ENCODE measurements at regions not wholly inside any gene's neighbourhood (a gene's known extent, or its start where the extent isn't known, plus 50 kb on each side); places are given as distances from the start of the nearest gene placed in this dataset.

DNA sequence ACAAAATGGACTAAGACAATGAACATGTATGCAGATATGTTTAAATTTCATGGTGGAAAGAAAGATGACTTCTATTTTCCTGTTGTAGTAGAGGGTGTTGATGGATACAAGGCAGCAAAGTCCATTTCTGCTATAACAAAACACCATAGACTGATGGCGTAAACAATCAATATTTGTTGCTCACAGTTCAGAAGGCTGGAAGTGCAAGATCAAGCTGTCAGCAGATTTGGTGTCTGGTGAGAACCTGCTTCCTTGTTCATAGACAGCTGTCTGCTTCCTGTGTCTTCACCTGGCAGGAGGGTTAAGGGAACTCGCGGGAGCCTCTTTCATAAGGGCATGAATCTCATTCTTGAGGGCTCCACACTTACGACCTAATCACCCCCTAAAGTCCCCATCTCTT, 83.0 kb upstream of the ELOVL5 start:
- Histone ChIP-seq H2AFZ (ENCODE audit: low read depth, low read length, poor library complexity, severe bottlenecking) (no peak overlapping the region), H3K4me1 (ENCODE audit: control insufficient read depth in 1 of 2, insufficient read depth in 2 of 2, low read length in 2 of 2) (no peaks in the 10 kb centered on the region), H3K36me3 (ENCODE audit: control insufficient read depth in 1 of 2, insufficient read depth in 2 of 2, low read length in 2 of 2) (no peaks in the 10 kb centered on the region), H3K9me2 (ENCODE audit: insufficient read depth) (no peaks in the 10 kb centered on the region), H4K20me1 (ENCODE audit: insufficient read depth) (no peaks in the 10 kb centered on the region), H3K9ac (ENCODE audit: low read length) (no peak overlapping the region), H3K4me2 (ENCODE audit: low read length) (no peak overlapping the region), H3K79me2 (ENCODE audit: insufficient read depth, low read length) (no peaks in the 10 kb centered on the region), H3K9me3 (ENCODE audit: control insufficient read depth in 1 of 2, insufficient read depth in 1 of 2, low read depth in 1 of 2, low read length in 2 of 2) (no peaks in the 10 kb centered on the region), H3K27me3 (ENCODE audit: insufficient read depth, low read length) (no peaks in the 10 kb centered on the region), H3K4me3 (replicated peaks in 1 of 2; ENCODE audit: low read depth in 1 of 2, low read length in 2 of 2) (no peak overlapping the region), H3K27ac (ENCODE audit: low read depth, low read length) (no peak overlapping the region)
- CTCF ChIA-PET: no interaction called here
- TF ChIP-seq CEBPB (IDR thresholded peaks at IDR 0.05; ENCODE audit: low read depth) (no peak), YY1 (IDR thresholded peaks at IDR 0.05; ENCODE audit: extremely low read depth, insufficient replicate concordance, low read depth, low read length) (no peak), SRF (IDR thresholded peaks at IDR 0.05; ENCODE audit: low read depth) (no peak), CBX3 (IDR thresholded peaks at IDR 0.05; ENCODE audit: low read depth) (no peak), ZNF274 (IDR thresholded peaks at IDR 0.05; ENCODE audit: low read depth, low read length) (no peak), EZH2phosphoT487 (IDR thresholded peaks at IDR 0.05; ENCODE audit: borderline replicate concordance) (no peak)
- TF ChIP-seq, protein P1, sequence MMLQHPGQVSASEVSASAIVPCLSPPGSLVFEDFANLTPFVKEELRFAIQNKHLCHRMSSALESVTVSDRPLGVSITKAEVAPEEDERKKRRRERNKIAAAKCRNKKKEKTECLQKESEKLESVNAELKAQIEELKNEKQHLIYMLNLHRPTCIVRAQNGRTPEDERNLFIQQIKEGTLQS (IDR thresholded peaks at IDR 0.05): no peak
- DNase-seq (ENCODE audit: low read depth, low spot score) (no peak), ATAC-seq (no peak)
- POLR2A ChIA-PET: no interaction called here
- RAD21 ChIA-PET (ENCODE audit: low non-redundant PET in 1 of 2, low total read pairs in 2 of 2, uncharacterized antibody in 2 of 2, unreplicated experiment in 2 of 2): no interaction called here
- BruUV-seq (replicated peaks): no TSS peak
- intact Hi-C loops (cut with micrococcal nuclease): no loop called here

DNA sequence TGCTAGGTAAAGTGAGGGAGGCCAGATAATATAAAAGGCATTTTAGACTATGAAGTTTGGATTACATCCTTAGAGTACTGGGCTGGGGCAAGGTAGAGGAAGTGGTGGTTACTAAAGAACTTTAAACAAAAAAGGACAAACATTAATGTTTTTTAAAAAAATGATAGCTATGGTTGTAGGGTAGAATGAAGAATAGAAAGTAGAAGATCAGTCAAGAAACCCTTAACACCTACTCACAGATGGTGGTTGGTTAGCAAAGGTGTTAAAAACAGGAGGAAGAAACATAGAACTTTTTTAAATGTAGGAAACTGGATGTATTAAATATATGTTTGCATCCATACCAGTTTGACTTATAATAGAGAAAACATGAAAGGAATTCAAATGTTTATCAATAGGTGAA, 80.7 kb upstream of the ELOVL5 start:
- TF ChIP-seq POLR2A (IDR thresholded peaks at IDR 0.05; ENCODE audit: borderline replicate concordance, extremely low read depth, insufficient read depth, insufficient read length) (no peak), JUND (IDR thresholded peaks at IDR 0.05) (no peak)
- TF ChIP-seq, protein P1 (IDR thresholded peaks at IDR 0.05): no peak
- ChIA-PET RAD21 (ENCODE audit: low non-redundant PET in 1 of 2, low total read pairs in 2 of 2, uncharacterized antibody in 2 of 2, unreplicated experiment in 2 of 2) (no interaction called here), CTCF (no interaction called here), POLR2A (no interaction called here)
- Histone ChIP-seq H3K4me3 (replicated peaks in 1 of 2; ENCODE audit: low read depth in 1 of 2, low read length in 2 of 2) (no peak overlapping the region), H4K20me1 (ENCODE audit: insufficient read depth) (no peaks in the 10 kb centered on the region), H3K9me3 (ENCODE audit: control insufficient read depth in 1 of 2, insufficient read depth in 1 of 2, low read depth in 1 of 2, low read length in 2 of 2) (no peaks in the 10 kb centered on the region), H3K36me3 (ENCODE audit: control insufficient read depth in 1 of 2, insufficient read depth in 2 of 2, low read length in 2 of 2) (no peaks in the 10 kb centered on the region), H3K4me2 (ENCODE audit: low read length) (no peak overlapping the region), H3K27ac (ENCODE audit: low read depth, low read length) (no peak overlapping the region), H3K27me3 (ENCODE audit: insufficient read depth, low read length) (no peaks in the 10 kb centered on the region), H3K4me1 (ENCODE audit: control insufficient read depth in 1 of 2, insufficient read depth in 2 of 2, low read length in 2 of 2) (no peaks in the 10 kb centered on the region), H3K9me2 (ENCODE audit: insufficient read depth) (no peaks in the 10 kb centered on the region), H3K79me2 (ENCODE audit: insufficient read depth, low read length) (no peaks in the 10 kb centered on the region), H2AFZ (ENCODE audit: low read depth, low read length, poor library complexity, severe bottlenecking) (no peak overlapping the region), H3K9ac (ENCODE audit: low read length) (no peak overlapping the region)
- intact Hi-C loops (cut with micrococcal nuclease): no loop called here
- DNase-seq (ENCODE audit: low read depth, low spot score) (no peak), ATAC-seq (no peak)
- BruUV-seq (replicated peaks): no TSS peak

All from HCT116 (cell line).